DMS153 (cell line): ENCODE measurements at regions not wholly inside any gene's neighbourhood (a gene's known extent, or its start where the extent isn't known, plus 50 kb on each side); places are given as distances from the start of the nearest gene placed in this dataset.
A peak's percentile ranks its signal among the peaks of the same experiment; 100 is the strongest.
"Not testable (repeated sequence)": the region's sequence is repeated elsewhere in the genome, so short reads cannot be mapped to it uniquely, and the experiment has no call there.

Source experiments
- DNase-seq: peaks from one replicate; lab custom pipeline; 2025; lab: John Stamatoyannopoulos, UW

GRCh38 chr15:93360976-93361375 lies 272.0 kb upstream of the RGMA start:
- DNase-seq: no peak

- no peak for DNase-seq
Measured at GRCh38 chr15:93360318-93360717, 271.3 kb upstream of the RGMA start.

DNA sequence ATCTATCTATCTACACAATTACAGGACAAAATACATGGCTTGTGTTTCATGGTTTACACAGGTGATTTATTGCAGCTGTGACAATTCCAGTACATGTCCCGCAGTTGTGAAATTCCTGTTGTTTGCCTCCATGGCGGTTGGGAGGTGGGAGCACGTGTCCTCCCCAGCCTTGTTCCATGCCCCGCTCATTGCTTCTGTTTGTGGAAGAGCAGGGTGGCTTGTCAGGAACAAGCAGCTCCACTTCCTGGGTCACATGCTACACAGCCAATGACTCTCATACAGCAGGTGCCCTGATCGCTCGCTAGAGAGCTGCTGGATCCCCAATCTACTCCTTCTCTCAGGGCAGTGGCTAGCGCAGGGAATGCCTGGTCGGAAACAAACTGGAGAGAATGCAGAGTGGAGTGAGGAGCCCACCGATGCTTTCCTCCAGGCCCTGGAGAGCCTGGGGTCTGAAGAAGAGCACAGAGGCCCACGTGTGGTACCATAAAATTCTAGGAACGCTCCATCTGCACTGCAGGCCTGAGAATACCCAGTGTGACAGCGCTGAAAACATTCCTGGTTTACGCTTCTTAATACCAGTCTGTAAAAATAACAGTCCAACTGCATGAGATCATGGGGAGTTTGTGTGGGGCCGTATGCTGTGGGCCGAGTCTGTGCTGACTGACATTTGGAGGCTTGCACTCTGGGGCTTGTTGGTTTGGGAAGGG lies 270.6 kb upstream of the RGMA start:
- DNase-seq: peak; percentile 13

DNA sequence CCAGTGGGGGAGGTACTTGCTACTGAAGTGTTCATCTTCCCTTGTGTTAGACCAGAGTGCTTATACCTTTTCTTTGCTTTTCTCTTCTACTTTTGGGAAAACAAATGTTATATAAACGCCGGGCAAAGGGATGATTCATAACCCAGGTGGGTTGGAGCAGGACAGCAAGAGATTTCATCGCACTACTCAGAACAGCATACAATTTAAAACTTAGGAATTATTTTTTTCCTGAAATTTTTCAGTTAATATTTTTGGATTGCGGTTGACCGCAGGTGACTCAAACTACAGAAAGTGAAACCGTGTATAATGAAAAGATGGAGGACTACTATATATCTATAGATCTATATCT lies 270.0 kb upstream of the RGMA start:
- no peak for DNase-seq

DNA sequence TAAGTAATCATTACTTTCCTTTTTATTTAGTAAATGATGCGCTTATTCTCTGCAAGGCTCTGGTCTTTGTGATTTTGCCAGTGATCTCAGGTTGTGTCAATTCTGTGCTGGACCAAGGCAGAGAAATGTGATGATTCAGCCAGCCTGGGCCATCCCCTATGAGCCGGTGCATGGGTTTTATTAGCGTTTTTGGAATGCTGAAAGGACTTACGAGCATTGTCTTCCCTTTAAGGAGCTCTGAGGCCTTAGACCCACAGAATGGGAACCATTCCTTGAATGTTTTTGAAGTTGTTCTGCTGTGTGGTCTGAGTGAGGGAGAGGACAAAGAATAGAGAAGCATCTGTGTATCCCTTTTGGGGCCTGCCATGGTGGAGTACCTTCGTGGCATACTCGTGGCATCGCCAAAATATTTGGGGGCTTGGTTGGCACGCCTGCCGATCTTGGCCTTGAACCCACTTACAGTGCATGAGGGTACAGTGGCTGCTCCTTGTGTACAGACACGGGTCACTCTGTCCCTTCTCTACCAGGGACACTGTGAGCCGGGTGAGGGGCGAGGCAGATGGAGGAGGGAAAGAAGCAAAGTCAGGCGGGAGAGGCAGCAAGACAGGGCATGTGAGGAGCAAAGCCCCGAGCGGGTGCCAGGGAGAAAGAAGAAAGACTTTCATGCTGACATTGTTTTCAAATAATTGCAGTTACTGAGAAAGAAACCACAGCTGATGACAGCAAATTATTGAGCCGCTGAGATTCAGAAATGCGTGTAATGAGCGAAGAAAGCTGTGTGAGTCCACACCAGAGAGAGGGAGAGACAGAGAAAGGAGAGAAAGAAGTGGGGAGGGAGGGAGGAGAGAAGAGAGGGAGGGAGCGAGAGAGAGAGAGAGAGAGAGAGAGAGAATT lies 269.4 kb upstream of the RGMA start:
- DNase-seq: no peak

DNA sequence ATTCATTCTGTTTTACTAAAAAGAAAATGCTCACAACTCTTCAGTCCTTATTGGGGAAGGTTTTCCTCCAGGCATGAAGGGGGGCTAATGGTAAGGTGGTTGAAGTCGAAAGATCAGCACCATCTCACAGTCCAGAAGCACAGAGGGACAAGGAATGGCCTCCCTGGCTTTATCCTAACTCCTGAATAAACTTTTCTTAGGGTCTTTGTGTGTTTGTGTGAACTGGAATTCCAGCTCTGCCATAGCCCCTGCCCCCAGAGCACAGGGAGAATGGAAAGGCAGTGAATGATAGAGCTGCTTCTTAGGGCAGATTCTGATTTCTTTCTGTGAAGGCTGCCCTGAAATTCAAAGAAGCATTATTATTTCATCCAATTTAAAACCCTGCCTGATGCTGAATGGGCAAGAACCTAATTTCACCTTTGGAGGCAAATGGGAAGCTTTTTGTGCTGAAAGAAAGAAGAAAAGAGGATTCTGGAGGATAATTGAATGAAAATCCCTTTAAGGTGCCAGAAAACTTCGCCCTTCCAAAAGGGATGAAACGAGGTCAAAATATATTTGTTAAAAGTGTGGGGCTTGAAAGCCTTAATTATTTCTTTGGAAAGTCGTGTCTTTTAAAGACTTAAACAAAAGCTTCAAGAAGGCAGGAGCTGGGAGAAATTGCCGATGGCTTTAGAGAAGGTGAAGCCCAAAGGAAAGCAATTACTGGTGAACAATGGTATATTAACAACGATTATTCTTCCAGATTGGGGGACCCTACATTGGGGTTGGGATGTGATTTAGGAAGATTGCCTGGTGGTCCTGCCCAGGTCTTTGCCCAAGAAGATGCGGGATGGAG lies 259.9 kb upstream of the RGMA start:
- no peak for DNase-seq

DNA sequence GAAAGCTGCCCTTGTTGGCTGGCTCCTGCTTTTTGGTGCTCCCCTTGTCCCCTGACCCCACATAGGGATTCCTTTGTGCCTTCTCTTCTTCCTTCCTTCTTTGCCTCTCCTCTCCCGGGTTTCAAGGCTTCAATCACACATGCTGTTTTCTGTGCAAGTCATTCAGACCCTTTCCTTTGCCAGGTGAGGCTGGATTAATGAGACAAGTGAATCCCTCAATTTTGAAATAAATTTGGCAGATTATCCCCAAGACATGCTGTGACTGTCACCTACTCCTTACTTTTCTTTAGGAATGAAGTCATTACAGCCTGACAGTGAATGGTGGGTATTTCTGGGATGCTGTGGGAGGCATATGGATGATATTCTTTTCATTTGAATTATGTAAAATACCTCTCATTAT lies 259.0 kb upstream of the RGMA start:
- DNase-seq: no peak

GRCh38 chr15:93345981-93346380 lies 257.0 kb upstream of the RGMA start:
- no peak for DNase-seq

GRCh38 chr15:93343402-93343801 lies 254.4 kb upstream of the RGMA start:
- DNase-seq: not testable (repeated sequence)

- no peak for DNase-seq
Measured at GRCh38 chr15:93341164-93341563, 252.2 kb upstream of the RGMA start.

GRCh38 chr15:93340406-93340805 lies 251.4 kb upstream of the RGMA start:
- DNase-seq: no peak

- DNase-seq: no peak
Measured at GRCh38 chr15:93333796-93334195, 244.8 kb upstream of the RGMA start.

DNA sequence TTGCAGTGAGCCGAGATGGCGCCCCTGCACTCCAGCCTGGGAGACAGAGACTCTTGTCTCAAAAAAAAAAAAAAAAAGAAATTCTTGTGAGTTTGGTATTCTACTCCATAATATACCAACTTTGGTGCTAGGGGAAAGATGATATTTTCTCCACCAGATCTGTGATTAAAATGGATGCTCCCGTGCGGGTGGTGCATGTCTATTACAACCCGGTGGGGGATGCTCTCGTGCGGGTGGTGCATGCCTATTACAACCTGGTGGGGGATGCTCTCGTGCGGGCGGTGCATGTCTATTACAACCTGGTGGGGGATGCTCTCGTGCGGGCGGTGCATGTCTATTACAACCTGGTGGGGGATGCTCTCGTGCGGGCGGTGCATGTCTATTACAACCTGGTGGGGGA lies 244.1 kb upstream of the RGMA start:
- not testable (repeated sequence) for DNase-seq

DNA sequence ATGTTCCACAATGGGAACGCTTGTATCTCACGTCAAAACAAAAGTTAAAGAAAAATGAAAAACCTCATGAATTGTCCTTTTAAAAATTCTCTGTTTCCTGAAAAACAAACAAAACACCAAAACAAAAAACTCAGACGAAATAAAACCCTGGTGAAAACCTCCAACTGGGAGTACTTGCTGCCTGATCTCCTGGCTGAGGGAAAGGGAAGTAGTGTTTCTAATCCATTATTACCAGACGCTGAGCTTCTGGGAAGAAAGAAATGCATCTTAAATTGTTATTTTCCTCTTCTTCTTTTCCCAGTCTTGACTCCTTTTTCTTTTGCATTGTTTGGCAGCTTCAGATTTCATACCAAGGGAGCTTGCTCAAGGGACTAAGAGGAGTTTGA lies 243.2 kb upstream of the RGMA start:
- DNase-seq: no peak

DNA sequence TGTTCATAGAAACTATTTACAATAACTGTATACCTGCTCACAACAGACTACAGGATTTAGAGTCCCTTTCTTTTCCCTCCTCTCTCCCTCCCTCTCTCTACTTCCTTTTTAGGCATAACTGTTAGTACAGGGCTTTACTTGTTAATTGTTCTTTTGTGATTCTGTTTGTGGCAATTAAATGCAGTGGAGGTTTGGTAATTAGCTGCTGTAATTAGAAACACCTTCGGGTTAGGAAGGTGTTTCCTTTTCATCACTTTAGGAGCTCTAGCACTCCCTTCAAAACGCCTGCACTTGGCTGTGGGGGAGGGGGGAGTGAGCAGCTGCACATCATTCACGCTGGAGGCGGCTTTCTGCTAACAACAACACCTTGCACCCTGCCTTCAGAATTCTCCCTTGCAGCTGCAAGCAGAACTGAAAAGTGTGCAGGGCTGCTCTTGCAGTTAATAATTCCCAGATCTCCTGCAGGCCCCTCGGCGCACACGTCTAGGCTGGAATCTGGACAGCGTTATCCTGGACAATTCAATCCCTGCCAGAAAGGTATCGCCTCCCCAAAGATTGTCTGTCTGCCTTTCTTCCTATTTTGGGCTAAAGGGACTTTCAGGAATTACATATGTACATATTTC lies 242.6 kb upstream of the RGMA start:
- DNase-seq: peak; percentile 30

DNA sequence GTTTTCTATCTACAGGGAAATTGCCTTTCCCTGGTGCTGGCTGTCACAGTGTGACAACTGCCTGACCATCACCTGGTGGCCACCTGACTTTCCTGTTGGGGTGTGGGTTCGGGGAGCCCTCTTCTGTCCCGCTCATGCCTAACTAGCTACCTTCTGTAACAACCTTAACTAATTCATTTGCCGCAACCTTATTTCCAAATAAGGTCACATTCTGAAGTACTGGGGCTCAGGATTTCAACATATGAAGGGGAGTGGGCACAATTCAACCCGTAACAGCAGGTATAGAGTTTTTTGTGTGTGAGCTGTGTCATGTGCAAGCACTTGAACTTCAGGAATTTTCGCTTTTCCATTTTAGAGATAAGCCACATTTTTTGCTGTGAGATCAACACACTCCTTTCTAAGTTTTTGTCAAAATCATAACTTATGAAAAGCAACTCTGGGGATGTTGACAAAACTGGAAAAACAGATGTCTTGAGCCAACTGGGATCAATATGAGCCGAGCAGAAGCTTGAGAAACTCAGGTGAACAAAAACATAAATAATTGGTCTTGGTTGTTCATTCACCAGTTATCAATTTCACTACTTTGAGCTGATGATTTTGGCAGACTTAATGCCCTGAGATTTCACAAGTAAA lies 242.0 kb upstream of the RGMA start:
- no peak for DNase-seq

DNA sequence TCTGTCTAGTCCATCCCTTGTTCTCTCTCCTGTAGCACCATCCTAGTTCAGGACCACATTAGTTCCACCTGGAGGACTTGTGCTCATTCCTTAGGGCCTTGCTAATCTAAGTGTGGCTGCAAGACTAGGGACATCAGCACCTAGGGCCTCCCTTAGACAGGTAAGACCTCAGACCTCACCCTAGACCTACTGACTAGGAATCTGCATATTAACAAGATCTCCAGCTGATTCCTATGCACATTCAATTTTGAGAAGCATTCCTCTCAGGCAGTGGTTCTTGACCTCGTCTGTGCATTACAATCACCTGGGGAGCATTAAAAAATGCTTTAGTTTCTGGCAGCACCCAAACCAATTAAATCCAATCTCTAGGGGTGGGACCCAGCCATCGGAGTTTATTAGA lies 238.4 kb upstream of the RGMA start:
- DNase-seq: no peak

GRCh38 chr15:93324186-93324975 lies 235.4 kb upstream of the RGMA start:
- no peak for DNase-seq

- DNase-seq: no peak
Measured at GRCh38 chr15:93321881-93322282, 232.9 kb upstream of the RGMA start.

- no peak for DNase-seq
Measured at GRCh38 chr15:93319121-93319814, 230.3 kb upstream of the RGMA start.
